GM12864 (cell line): ENCODE measurements at regions not wholly inside any gene's neighbourhood (a gene's known extent, or its start where the extent isn't known, plus 50 kb on each side); places are given as distances from the start of the nearest gene placed in this dataset.

Source experiments
- DNase-seq: peaks from one replicate; pipeline ENCODE4 v3.0.0-alpha.2; 2011; ENCODE audit warnings: low read depth
- H3K4me3 ChIP-seq: 2 replicates; pipeline ENCODE4 v1.5.1; 2011; ENCODE audit warnings: mild to moderate bottlenecking, low read depth, low read length, control low read depth
- CTCF ChIP-seq: IDR thresholded peaks from 2 replicates; pipeline ENCODE4 v1.5.1; 2011; ENCODE audit warnings: low read depth, mild to moderate bottlenecking, moderate library complexity, low read length, control low read depth, inconsistent platforms; ENCODE audit errors: missing control alignments

- no peak for DNase-seq
- TF ChIP-seq CTCF: no peak
- no peak overlapping the region for H3K4me3 ChIP-seq
These were observed 459.4 kb upstream of the JARID2 start for GRCh38 chr6:14786455-14786854.

GRCh38 chr6:14787250-14787649 lies 458.6 kb upstream of the JARID2 start:
- no peak for DNase-seq
- no peak for TF ChIP-seq CTCF
- H3K4me3 ChIP-seq: no peak overlapping the region

- no peak for DNase-seq
- no peak overlapping the region for H3K4me3 ChIP-seq
- no peak for TF ChIP-seq CTCF
These were observed 458.2 kb upstream of the JARID2 start for GRCh38 chr6:14787677-14788076.

- no peak for TF ChIP-seq CTCF
- no peak overlapping the region for H3K4me3 ChIP-seq
- DNase-seq: no peak
These were observed 455.9 kb upstream of the JARID2 start for GRCh38 chr6:14789996-14790395.

GRCh38 chr6:14790976-14791375 lies 454.9 kb upstream of the JARID2 start:
- DNase-seq: no peak
- no peak overlapping the region for H3K4me3 ChIP-seq
- no peak for TF ChIP-seq CTCF

GRCh38 chr6:14791526-14791925 lies 454.3 kb upstream of the JARID2 start:
- DNase-seq: no peak
- H3K4me3 ChIP-seq: no peak overlapping the region
- TF ChIP-seq CTCF: no peak

GRCh38 chr6:14792118-14792955 lies 453.5 kb upstream of the JARID2 start:
- no peak for TF ChIP-seq CTCF
- no peak for DNase-seq
- no peak overlapping the region for H3K4me3 ChIP-seq
